HepG2 (cell line): ENCODE measurements at regions not wholly inside any gene's neighbourhood (a gene's known extent, or its start where the extent isn't known, plus 50 kb on each side); places are given as distances from the start of the nearest gene placed in this dataset.

Experiments
- ATAC-seq: fragments of 200-7000 bp; cut with Tn5 transposase; 3 replicates; pipeline ENCODE4 v1.9.1; 2020; ENCODE audit warnings: mild to moderate bottlenecking, moderate library complexity
- BruUV-seq: library from RNA; stranded (reverse); fragments of 400-500 nt; replicated peaks from 2 replicates; lab custom pipeline; 2021; lab: Mats Ljungman, UMichigan
- CTCF ChIA-PET: fragments of 300-600 bp; formaldehyde crosslinking; extraction: SDS; loops from one replicate; lab custom pipeline; 2021; ENCODE audit warnings: low total read pairs, inconsistent platforms, low intra/inter-chr PET ratio; lab: Yijun Ruan, JAX
- POLR2A ChIA-PET: fragments of 350-600 bp; sonication (Branson Sonifier 250); formaldehyde crosslinking; loops from one replicate; lab custom pipeline; 2020; ENCODE audit warnings: antibody characterized with exemption, inconsistent platforms; lab: Yijun Ruan, JAX
- DNase-seq: peaks from one replicate; pipeline ENCODE4 v3.0.0-alpha.2; 2015; ENCODE audit warnings: low spot score
- FAIRE-seq: peaks from 3 replicates; lab custom pipeline; 2011; peaks lifted over from hg19 to GRCh38; lab: Jason Lieb, UNC
- H2AFZ ChIP-seq: one replicate; pipeline ENCODE4 v1.6.1; 2011; ENCODE audit warnings: low read length, inconsistent platforms
- H3K27ac ChIP-seq: fragments of 300-600 bp; 3 replicates; pipeline ENCODE4 v1.8.0; 2011; ENCODE audit warnings: mixed run types, mild to moderate bottlenecking, mixed read lengths, low read length, inconsistent platforms; ENCODE audit not compliant: insufficient read depth; ENCODE audit errors: extremely low read length
- H3K27me3 ChIP-seq, 2 experiments: fragments of 200-600 bp in 1 of 2; 2 replicates in 1 of 2; 3 replicates in 1 of 2; pipeline versions ENCODE4 v1.6.0 to v1.8.0; 2011; ENCODE audit warnings: low read length in 2 of 2, mild to moderate bottlenecking in 2 of 2, moderate library complexity in 2 of 2, inconsistent platforms in 1 of 2; ENCODE audit not compliant: insufficient read depth in 2 of 2, control insufficient read depth in 1 of 2
- H3K36me3 ChIP-seq, 2 experiments: fragments of 200-600 bp in 1 of 2; replicated peaks in 1 of 2; 2 replicates in 1 of 2; 3 replicates in 1 of 2; pipeline versions ENCODE4 v1.5.1 to v1.8.0; 2011; ENCODE audit warnings: low read length in 2 of 2, inconsistent platforms in 1 of 2; ENCODE audit not compliant: insufficient read depth in 2 of 2, control insufficient read depth in 1 of 2
- H3K4me1 ChIP-seq: 2 replicates; pipeline ENCODE4 v1.5.1; 2012; ENCODE audit warnings: low read length, inconsistent platforms; ENCODE audit not compliant: insufficient read depth
- H3K4me2 ChIP-seq: 2 replicates; pipeline ENCODE4 v1.6.0; 2011; ENCODE audit warnings: low read depth, low read length, inconsistent platforms
- H3K4me3 ChIP-seq, 3 experiments: fragments of 200-600 bp in 1 of 3; sonication (generic), shearing (Covaris generic) in 1 of 3; replicated peaks in 1 of 3; 2 replicates each; pipeline ENCODE4 v1.5.1; 2011 to 2016; ENCODE audit warnings: low read length in 3 of 3, inconsistent platforms in 2 of 3, low read depth in 2 of 3, mild to moderate bottlenecking in 2 of 3, control low read depth in 1 of 3, mixed read lengths in 1 of 3; ENCODE audit not compliant: insufficient read depth in 1 of 3
- H3K79me2 ChIP-seq: one replicate; pipeline ENCODE4 v1.6.1; 2011; ENCODE audit warnings: low read length, inconsistent platforms; ENCODE audit not compliant: insufficient read depth
- H3K9ac ChIP-seq: 2 replicates; pipeline ENCODE4 v1.6.0; 2011; ENCODE audit warnings: mild to moderate bottlenecking, low read depth, low read length, inconsistent platforms; ENCODE audit not compliant: insufficient read depth
- H3K9me3 ChIP-seq: 2 replicates; pipeline ENCODE4 v1.5.1; 2012; ENCODE audit warnings: mild to moderate bottlenecking, low read length
- H4K20me1 ChIP-seq: 2 replicates; pipeline ENCODE4 v1.6.0; 2011; ENCODE audit warnings: inconsistent platforms, mild to moderate bottlenecking, low read length, moderate library complexity; ENCODE audit not compliant: insufficient read depth
- ASH2L ChIP-seq: fragments of 300-600, 200-600 bp; sonication (generic); IDR thresholded peaks from 2 replicates; pipeline ENCODE4 v1.7.0; 2017; ENCODE audit warnings: low read depth, mild to moderate bottlenecking, moderate library complexity, mixed read lengths, low read length; ENCODE audit not compliant: insufficient read length
- BHLHE40 ChIP-seq: IDR thresholded peaks from 2 replicates; pipeline ENCODE4 v1.6.1; 2011; ENCODE audit warnings: low read length, improper control_type of control experiment
- HOXD1 ChIP-seq: sonication (generic); formaldehyde crosslinking; IDR thresholded peaks from 2 replicates; pipeline ENCODE4 v1.5.0; 2020; ENCODE audit warnings: missing genetic modification reagents
- KAT2B ChIP-seq: fragments of 150-350 bp; IDR thresholded peaks from 2 replicates; pipeline ENCODE4 v1.6.1; 2014; ENCODE audit warnings: low read depth, low read length, borderline replicate concordance
- PRDM4 ChIP-seq: sonication (generic); formaldehyde crosslinking; IDR thresholded peaks from 2 replicates; pipeline ENCODE4 v1.9.0; 2021; ENCODE audit warnings: missing genetic modification reagents, borderline replicate concordance
- THAP8 ChIP-seq: sonication (generic); formaldehyde crosslinking; IDR thresholded peaks from 2 replicates; pipeline ENCODE4 v1.5.1; 2020; ENCODE audit warnings: missing genetic modification reagents, mild to moderate bottlenecking, borderline replicate concordance
- ZGPAT ChIP-seq: IDR thresholded peaks from 2 replicates; pipeline ENCODE4 v1.6.1; 2016; ENCODE audit warnings: mild to moderate bottlenecking
- ZNF891 ChIP-seq: sonication (generic); formaldehyde crosslinking; IDR thresholded peaks from 2 replicates; pipeline ENCODE4 v1.5.0; 2020; ENCODE audit warnings: mild to moderate bottlenecking, missing genetic modification reagents
- WGBS: methylation state at CpG from one replicate; pipeline ENCODE4 v1.1.6; 2017; ENCODE audit warnings: low lambda C conversion rate; 5-methylcytosine and 5-hydroxymethylcytosine counted together
- in situ Hi-C: cut with HindIII; loops from 2 replicates; pipeline ENCODE4 v1.10.0; 2017; ENCODE audit warnings: low pct_unique_long_range_greater_than_20kb; ENCODE audit not compliant: extremely low pct_ligation_motif_present
- intact Hi-C: fragments of 100-400 bp; cut with micrococcal nuclease; formaldehyde crosslinking; loops from one replicate; pipeline ENCODE4 v1.10.0; 2022; ENCODE audit not compliant: unreplicated experiment

GRCh38 chr14:71286126-71286525 is 378.9 kb downstream of the PCNX1 start:
- Histone ChIP-seq H3K27ac (no peak overlapping the region), H3K27me3 (peaks cover 1 to 6% of the 10 kb centered on the region in 2 experiments; a peak in 3 of 5 replicates), H3K36me3 (no peaks in the 10 kb centered on the region), H3K4me2 (no peak overlapping the region), H2AFZ (no peak overlapping the region), H3K4me3 (no peak overlapping the region), H3K79me2 (no peaks in the 10 kb centered on the region), H3K4me1 (no peaks in the 10 kb centered on the region), H3K9ac (no peak overlapping the region), H4K20me1 (no peaks in the 10 kb centered on the region), H3K9me3 (no peaks in the 10 kb centered on the region)
- ChIA-PET POLR2A (no interaction called here), CTCF (no interaction called here)
- WGBS = 0% methylated on average over 1 of the region's 1 CpG
- DNase-seq (no peak), ATAC-seq (no peak), FAIRE-seq (no peak)
- intact Hi-C loops = no loop called here
- in situ Hi-C loops = no loop called here
- no TSS peak for BruUV-seq
- no peak for TF ChIP-seq BHLHE40
- TF ChIP-seq ASH2L = no peak
- no peak for TF ChIP-seq THAP8 (CRISPR knock-in tag)
- TF ChIP-seq KAT2B = no peak
- no peak for TF ChIP-seq ZGPAT
- TF ChIP-seq PRDM4 (CRISPR knock-in tag) = no peak
- TF ChIP-seq HOXD1 (CRISPR knock-in tag) = no peak
- TF ChIP-seq ZNF891 (CRISPR knock-in tag) = no peak
- TF ChIP-seq, all 625 proteins: peak for 0
